ENCODE measurements at regions not wholly inside any gene's neighbourhood (a gene's known extent, or its start where the extent isn't known, plus 50 kb on each side); places are given as distances from the start of the nearest gene placed in this dataset.

DNA sequence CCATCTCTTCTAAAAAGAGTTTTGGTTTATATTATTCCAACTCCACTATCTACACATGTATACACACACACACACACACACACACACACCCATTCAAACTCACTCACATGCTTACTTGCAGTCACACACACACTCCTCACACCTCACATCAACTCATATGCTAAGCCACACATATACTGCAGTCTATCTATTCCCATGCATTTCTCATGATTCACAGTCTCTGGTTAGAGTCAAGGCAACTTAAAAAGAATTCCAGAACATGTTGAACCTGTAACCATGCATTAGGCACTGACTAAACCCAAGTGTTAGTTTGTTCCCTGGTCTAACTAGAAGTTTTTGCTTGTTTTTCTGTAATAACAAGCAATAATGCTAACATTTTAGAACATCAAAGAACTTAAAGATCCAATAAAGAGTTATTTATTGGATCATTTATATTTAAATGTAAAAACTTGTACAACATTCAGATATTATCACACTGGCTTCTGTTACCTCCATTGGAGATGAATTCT, 931.1 kb downstream of the PLA2G4A start:
- H3K9me2 ChIP-seq (ENCODE audit: insufficient read depth), result peaks cover 14% of the 10 kb centered on the region
- Mint-ChIP-seq H3K36me3 (ENCODE audit: low read depth) (peaks cover 18% of the 10 kb centered on the region; the same call in 2 of the 3 replicates), H3K4me3 (no peak overlapping the region), H3K27me3 (ENCODE audit: insufficient read depth, low read depth, poor library complexity) (peaks cover 2% of the 10 kb centered on the region), H3K27ac (no peak overlapping the region), H3K9me3 (peaks cover 17% of the 10 kb centered on the region; the same call in 2 of the 3 replicates), H3K4me1 (no peaks in the 10 kb centered on the region)
- no peaks in the 10 kb centered on the region for H4K20me1 ChIP-seq (replicated peaks; ENCODE audit: insufficient read depth)
- H3K4me3 ChIP-seq, result no peak overlapping the region
- ATAC-seq (no peak), DNase-seq (ENCODE audit: low spot score) (no peak)
- H3K79me2 ChIP-seq (replicated peaks; ENCODE audit: insufficient read depth), result no peaks in the 10 kb centered on the region
- no peak overlapping the region for H3K27ac ChIP-seq (ENCODE audit: low read depth)
- H3K4me2 ChIP-seq, result no peak overlapping the region
- no peak overlapping the region for H2AFZ ChIP-seq
- TF ChIP-seq, protein P1, sequence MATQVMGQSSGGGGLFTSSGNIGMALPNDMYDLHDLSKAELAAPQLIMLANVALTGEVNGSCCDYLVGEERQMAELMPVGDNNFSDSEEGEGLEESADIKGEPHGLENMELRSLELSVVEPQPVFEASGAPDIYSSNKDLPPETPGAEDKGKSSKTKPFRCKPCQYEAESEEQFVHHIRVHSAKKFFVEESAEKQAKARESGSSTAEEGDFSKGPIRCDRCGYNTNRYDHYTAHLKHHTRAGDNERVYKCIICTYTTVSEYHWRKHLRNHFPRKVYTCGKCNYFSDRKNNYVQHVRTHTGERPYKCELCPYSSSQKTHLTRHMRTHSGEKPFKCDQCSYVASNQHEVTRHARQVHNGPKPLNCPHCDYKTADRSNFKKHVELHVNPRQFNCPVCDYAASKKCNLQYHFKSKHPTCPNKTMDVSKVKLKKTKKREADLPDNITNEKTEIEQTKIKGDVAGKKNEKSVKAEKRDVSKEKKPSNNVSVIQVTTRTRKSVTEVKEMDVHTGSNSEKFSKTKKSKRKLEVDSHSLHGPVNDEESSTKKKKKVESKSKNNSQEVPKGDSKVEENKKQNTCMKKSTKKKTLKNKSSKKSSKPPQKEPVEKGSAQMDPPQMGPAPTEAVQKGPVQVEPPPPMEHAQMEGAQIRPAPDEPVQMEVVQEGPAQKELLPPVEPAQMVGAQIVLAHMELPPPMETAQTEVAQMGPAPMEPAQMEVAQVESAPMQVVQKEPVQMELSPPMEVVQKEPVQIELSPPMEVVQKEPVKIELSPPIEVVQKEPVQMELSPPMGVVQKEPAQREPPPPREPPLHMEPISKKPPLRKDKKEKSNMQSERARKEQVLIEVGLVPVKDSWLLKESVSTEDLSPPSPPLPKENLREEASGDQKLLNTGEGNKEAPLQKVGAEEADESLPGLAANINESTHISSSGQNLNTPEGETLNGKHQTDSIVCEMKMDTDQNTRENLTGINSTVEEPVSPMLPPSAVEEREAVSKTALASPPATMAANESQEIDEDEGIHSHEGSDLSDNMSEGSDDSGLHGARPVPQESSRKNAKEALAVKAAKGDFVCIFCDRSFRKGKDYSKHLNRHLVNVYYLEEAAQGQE (IDR thresholded peaks at IDR 0.05; ENCODE audit: unreplicated experiment), result no peak
- TF ChIP-seq STAT1 (IDR thresholded peaks at IDR 0.05; ENCODE audit: unreplicated experiment), result no peak
- no peak for TF ChIP-seq CREB1 (CRISPR knock-in tag; IDR thresholded peaks at IDR 0.05; ENCODE audit: low read depth)
- no peak for TF ChIP-seq POLR2AphosphoS5 (IDR thresholded peaks at IDR 0.05; ENCODE audit: low read depth)
- TF ChIP-seq, protein P2, sequence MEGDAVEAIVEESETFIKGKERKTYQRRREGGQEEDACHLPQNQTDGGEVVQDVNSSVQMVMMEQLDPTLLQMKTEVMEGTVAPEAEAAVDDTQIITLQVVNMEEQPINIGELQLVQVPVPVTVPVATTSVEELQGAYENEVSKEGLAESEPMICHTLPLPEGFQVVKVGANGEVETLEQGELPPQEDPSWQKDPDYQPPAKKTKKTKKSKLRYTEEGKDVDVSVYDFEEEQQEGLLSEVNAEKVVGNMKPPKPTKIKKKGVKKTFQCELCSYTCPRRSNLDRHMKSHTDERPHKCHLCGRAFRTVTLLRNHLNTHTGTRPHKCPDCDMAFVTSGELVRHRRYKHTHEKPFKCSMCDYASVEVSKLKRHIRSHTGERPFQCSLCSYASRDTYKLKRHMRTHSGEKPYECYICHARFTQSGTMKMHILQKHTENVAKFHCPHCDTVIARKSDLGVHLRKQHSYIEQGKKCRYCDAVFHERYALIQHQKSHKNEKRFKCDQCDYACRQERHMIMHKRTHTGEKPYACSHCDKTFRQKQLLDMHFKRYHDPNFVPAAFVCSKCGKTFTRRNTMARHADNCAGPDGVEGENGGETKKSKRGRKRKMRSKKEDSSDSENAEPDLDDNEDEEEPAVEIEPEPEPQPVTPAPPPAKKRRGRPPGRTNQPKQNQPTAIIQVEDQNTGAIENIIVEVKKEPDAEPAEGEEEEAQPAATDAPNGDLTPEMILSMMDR (conservative IDR thresholded peaks at IDR 0.05; ENCODE audit: low read depth in 2 of 2), result no peak
- TF ChIP-seq, protein P3, sequence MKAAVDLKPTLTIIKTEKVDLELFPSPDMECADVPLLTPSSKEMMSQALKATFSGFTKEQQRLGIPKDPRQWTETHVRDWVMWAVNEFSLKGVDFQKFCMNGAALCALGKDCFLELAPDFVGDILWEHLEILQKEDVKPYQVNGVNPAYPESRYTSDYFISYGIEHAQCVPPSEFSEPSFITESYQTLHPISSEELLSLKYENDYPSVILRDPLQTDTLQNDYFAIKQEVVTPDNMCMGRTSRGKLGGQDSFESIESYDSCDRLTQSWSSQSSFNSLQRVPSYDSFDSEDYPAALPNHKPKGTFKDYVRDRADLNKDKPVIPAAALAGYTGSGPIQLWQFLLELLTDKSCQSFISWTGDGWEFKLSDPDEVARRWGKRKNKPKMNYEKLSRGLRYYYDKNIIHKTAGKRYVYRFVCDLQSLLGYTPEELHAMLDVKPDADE (IDR thresholded peaks at IDR 0.05), result no peak
- no peak for TF ChIP-seq ZNF462 (CRISPR knock-in tag; IDR thresholded peaks at IDR 0.05)
- no peaks in the 10 kb centered on the region for H3K4me1 ChIP-seq (ENCODE audit: insufficient read depth)
- H3K27me3 ChIP-seq (ENCODE audit: insufficient read depth), result no peaks in the 10 kb centered on the region
- no peaks in the 10 kb centered on the region for H3F3A ChIP-seq (replicated peaks; ENCODE audit: low read depth)
- H3K36me3 ChIP-seq (ENCODE audit: insufficient read depth), result no peaks in the 10 kb centered on the region

Measured in GM23338 (cell line).